Mesenchymal stem cell (in vitro differentiated cells and primary cell): ENCODE measurements at regions not wholly inside any gene's neighbourhood (a gene's known extent, or its start where the extent isn't known, plus 50 kb on each side); places are given as distances from the start of the nearest gene placed in this dataset.

Experiments used
- DNase-seq: peaks from one replicate; pipeline ENCODE4 v3.0.0-alpha.2; 2013
- H2AFZ ChIP-seq: one replicate; pipeline ENCODE4 v1.6.1; 2013; ENCODE audit warnings: low read depth, mild to moderate bottlenecking, control low read depth, inconsistent platforms, low read length, moderate library complexity
- H2AK5ac ChIP-seq: 2 replicates; pipeline ENCODE4 v1.6.1; 2013; ENCODE audit warnings: low read length, moderate library complexity, mild to moderate bottlenecking, inconsistent platforms; ENCODE audit not compliant: severe bottlenecking
- H2BK120ac ChIP-seq: one replicate; pipeline ENCODE4 v1.6.1; 2013; ENCODE audit warnings: low read depth, mild to moderate bottlenecking, inconsistent platforms, low read length, moderate library complexity
- H2BK12ac ChIP-seq, 2 experiments: one replicate each; pipeline ENCODE4 v1.6.1; 2013; ENCODE audit warnings: inconsistent platforms in 2 of 2, low read length in 2 of 2, mild to moderate bottlenecking in 2 of 2, moderate library complexity in 2 of 2, control low read depth in 1 of 2
- H2BK15ac ChIP-seq: one replicate; pipeline ENCODE4 v1.6.1; 2013; ENCODE audit warnings: mild to moderate bottlenecking, low read depth, inconsistent platforms; ENCODE audit not compliant: poor library complexity, severe bottlenecking
- H2BK5ac ChIP-seq: 2 replicates; pipeline ENCODE4 v1.6.1; 2013; ENCODE audit warnings: low read depth, mild to moderate bottlenecking, low read length, control low read depth, inconsistent platforms; ENCODE audit not compliant: poor library complexity, severe bottlenecking
- H3K14ac ChIP-seq, 2 experiments: one replicate each; pipeline ENCODE4 v1.6.1; 2013; ENCODE audit warnings: inconsistent platforms in 2 of 2, low read length in 2 of 2, control low read depth in 1 of 2, mild to moderate bottlenecking in 1 of 2, moderate library complexity in 1 of 2
- H3K18ac ChIP-seq, 2 experiments: one replicate each; pipeline ENCODE4 v1.6.1; 2013; ENCODE audit warnings: inconsistent platforms in 2 of 2, low read length in 2 of 2, control low read depth in 1 of 2, low read depth in 1 of 2, mild to moderate bottlenecking in 1 of 2
- H3K23ac ChIP-seq, 2 experiments: one replicate each; pipeline ENCODE4 v1.6.1; 2013; ENCODE audit warnings: inconsistent platforms in 2 of 2, low read length in 2 of 2, mild to moderate bottlenecking in 2 of 2, moderate library complexity in 2 of 2, control low read depth in 1 of 2
- H3K27ac ChIP-seq: 2 replicates; pipeline ENCODE4 v1.5.1; 2013; ENCODE audit warnings: mild to moderate bottlenecking, moderate library complexity, low read length, control low read depth, inconsistent platforms; ENCODE audit not compliant: poor library complexity, severe bottlenecking
- H3K27me3 ChIP-seq, 2 experiments: 2 replicates each; pipeline versions ENCODE4 v1.6.1 to v1.7.0; 2013; ENCODE audit warnings: low read length in 2 of 2, mild to moderate bottlenecking in 2 of 2, moderate library complexity in 2 of 2, control low read depth in 1 of 2, inconsistent platforms in 1 of 2; ENCODE audit not compliant: control insufficient read depth in 1 of 2, insufficient read depth in 1 of 2
- H3K36me3 ChIP-seq, 2 experiments: 2 replicates each; pipeline versions ENCODE4 v1.6.1 to v1.7.0; 2013; ENCODE audit warnings: low read length in 2 of 2, control low read depth in 1 of 2, inconsistent platforms in 1 of 2, low read depth in 1 of 2, mild to moderate bottlenecking in 1 of 2; ENCODE audit not compliant: insufficient read depth in 2 of 2, control insufficient read depth in 1 of 2
- H3K4ac ChIP-seq, 2 experiments: one replicate each; pipeline ENCODE4 v1.6.1; 2013; ENCODE audit warnings: inconsistent platforms in 2 of 2, low read length in 2 of 2, mild to moderate bottlenecking in 2 of 2, moderate library complexity in 2 of 2, control low read depth in 1 of 2, low read depth in 1 of 2
- H3K4me1 ChIP-seq: 2 replicates; pipeline ENCODE4 v1.6.1; 2013; ENCODE audit warnings: low read depth, low read length, control low read depth; ENCODE audit not compliant: control insufficient read depth, insufficient read depth
- H3K4me2 ChIP-seq: 2 replicates; pipeline ENCODE4 v1.6.1; 2013; ENCODE audit warnings: low read length, mild to moderate bottlenecking, inconsistent platforms; ENCODE audit not compliant: poor library complexity, severe bottlenecking
- H3K4me3 ChIP-seq, 2 experiments: 2 replicates each; pipeline versions ENCODE4 v1.5.1 to v1.7.0; 2013; ENCODE audit warnings: low read length in 2 of 2, mild to moderate bottlenecking in 2 of 2, control low read depth in 1 of 2, low read depth in 1 of 2; ENCODE audit not compliant: insufficient read depth in 1 of 2
- H3K79me1 ChIP-seq: replicated peaks from 2 replicates; pipeline ENCODE4 v1.6.1; 2013; ENCODE audit warnings: mild to moderate bottlenecking, control low read depth, low read length, inconsistent platforms; ENCODE audit not compliant: poor library complexity, severe bottlenecking
- H3K9ac ChIP-seq: 2 replicates; pipeline ENCODE4 v1.7.0; 2013; ENCODE audit warnings: mild to moderate bottlenecking, low read length, moderate library complexity
- H3K9me3 ChIP-seq: 2 replicates; pipeline ENCODE4 v1.7.0; 2013; ENCODE audit warnings: mild to moderate bottlenecking, low read length; ENCODE audit not compliant: control insufficient read depth
- H4K8ac ChIP-seq: one replicate; pipeline ENCODE4 v1.6.1; 2013; ENCODE audit warnings: inconsistent platforms, mild to moderate bottlenecking, low read length, moderate library complexity
- H4K91ac ChIP-seq: one replicate; pipeline ENCODE4 v1.6.1; 2013; ENCODE audit warnings: mild to moderate bottlenecking, low read length, inconsistent platforms
- WGBS: methylation state at CpG from one replicate; pipeline ENCODE4 v1.1.7; 2013; ENCODE audit warnings: mixed read lengths; 5-methylcytosine and 5-hydroxymethylcytosine counted together

- Histone ChIP-seq H2AK5ac (no peak overlapping the region), H3K79me1 (no peaks in the 10 kb centered on the region), H3K23ac (no peak overlapping the region), H3K9ac (peak overlapping the region; percentile 15), H3K4me1 (no peaks in the 10 kb centered on the region), H3K14ac (no peak overlapping the region), H3K4ac (no peak overlapping the region), H2AFZ (no peak overlapping the region), H2BK15ac (no peak overlapping the region), H2BK5ac (no peak overlapping the region), H3K18ac (no peak overlapping the region), H4K8ac (no peak overlapping the region), H3K27me3 (no peaks in the 10 kb centered on the region), H4K91ac (no peak overlapping the region), H3K4me3 (no peak overlapping the region), H2BK120ac (no peak overlapping the region), H3K27ac (no peak overlapping the region), H3K36me3 (no peaks in the 10 kb centered on the region), H2BK12ac (no peak overlapping the region), H3K9me3 (no peaks in the 10 kb centered on the region), H3K4me2 (no peak overlapping the region)
- 96% methylated on average over 3 of the region's 3 CpGs for WGBS
- no peak for DNase-seq
Measured at GRCh38 chr1:82445827-82446226, 645.1 kb downstream of the ADGRL2 start.

GRCh38 chr1:82445132-82445531, 644.4 kb downstream of the ADGRL2 start:
- no peak overlapping the region for H3K4ac ChIP-seq
- H3K79me1 ChIP-seq: no peaks in the 10 kb centered on the region
- no peak for DNase-seq
- H2BK15ac ChIP-seq: no peak overlapping the region
- no peak overlapping the region for H2AFZ ChIP-seq
- no peak overlapping the region for H3K27ac ChIP-seq
- H2AK5ac ChIP-seq: no peak overlapping the region
- no peak overlapping the region for H3K4me2 ChIP-seq
- no peaks in the 10 kb centered on the region for H3K4me1 ChIP-seq
- no peak overlapping the region for H3K23ac ChIP-seq
- H3K36me3 ChIP-seq: no peaks in the 10 kb centered on the region
- no peak overlapping the region for H3K4me3 ChIP-seq
- H3K14ac ChIP-seq: no peak overlapping the region
- H4K91ac ChIP-seq: no peak overlapping the region
- H4K8ac ChIP-seq: no peak overlapping the region
- H2BK5ac ChIP-seq: no peak overlapping the region
- WGBS: 98% methylated on average over 3 of the region's 3 CpGs
- H3K9me3 ChIP-seq: no peaks in the 10 kb centered on the region
- H2BK12ac ChIP-seq: no peak overlapping the region
- H3K27me3 ChIP-seq: no peaks in the 10 kb centered on the region
- H2BK120ac ChIP-seq: no peak overlapping the region
- no peak overlapping the region for H3K9ac ChIP-seq
- no peak overlapping the region for H3K18ac ChIP-seq

DNA sequence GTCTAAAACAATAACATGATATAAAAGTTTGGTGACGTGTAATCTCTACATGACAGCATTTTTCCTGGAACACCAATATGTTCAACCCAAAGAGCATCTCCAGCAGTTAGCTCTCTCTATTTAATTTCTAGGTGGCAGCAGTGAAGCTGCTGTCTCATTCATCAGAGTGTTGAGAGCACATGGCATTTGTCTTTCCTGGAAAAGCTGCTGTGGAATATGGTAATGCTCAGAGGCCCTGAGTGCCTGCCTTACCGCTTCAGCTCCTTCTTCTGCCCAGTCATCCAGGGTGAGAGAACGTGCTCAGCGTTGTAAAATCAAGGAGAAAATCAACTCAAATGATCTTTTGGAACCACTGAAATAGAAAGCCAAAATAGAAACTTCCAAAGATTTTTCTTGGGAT, 640.7 kb downstream of the ADGRL2 start:
- H3K9ac ChIP-seq: no peak overlapping the region
- H3K9me3 ChIP-seq: no peaks in the 10 kb centered on the region
- no peak overlapping the region for H2AFZ ChIP-seq
- 96% methylated on average over 4 of the region's 4 CpGs for WGBS
- H3K4me3 ChIP-seq: no peak overlapping the region
- H2BK15ac ChIP-seq: no peak overlapping the region
- H3K27me3 ChIP-seq: no peaks in the 10 kb centered on the region
- H3K4ac ChIP-seq: no peak overlapping the region
- no peak overlapping the region for H3K14ac ChIP-seq
- no peak overlapping the region for H4K8ac ChIP-seq
- no peak overlapping the region for H3K23ac ChIP-seq
- H3K4me2 ChIP-seq: no peak overlapping the region
- no peak overlapping the region for H2AK5ac ChIP-seq
- no peak for DNase-seq
- no peak overlapping the region for H2BK120ac ChIP-seq
- H2BK5ac ChIP-seq: no peak overlapping the region
- no peak overlapping the region for H3K18ac ChIP-seq
- no peaks in the 10 kb centered on the region for H3K79me1 ChIP-seq
- no peak overlapping the region for H4K91ac ChIP-seq
- H3K36me3 ChIP-seq: no peaks in the 10 kb centered on the region
- H3K4me1 ChIP-seq: no peaks in the 10 kb centered on the region
- no peak overlapping the region for H2BK12ac ChIP-seq
- H3K27ac ChIP-seq: no peak overlapping the region

GRCh38 chr1:82423174-82423815, 622.6 kb downstream of the ADGRL2 start:
- H3K4ac ChIP-seq: no peak overlapping the region
- no peak overlapping the region for H3K23ac ChIP-seq
- H2BK120ac ChIP-seq: no peak overlapping the region

More at GRCh38 chr1:82423174-82423815, 622.6 kb downstream of the ADGRL2 start:
- Histone ChIP-seq H2BK5ac (no peak overlapping the region), H3K4me2 (no peak overlapping the region), H4K8ac (no peak overlapping the region), H3K4me3 (no peak overlapping the region), H3K9ac (no peak overlapping the region), H3K27me3 (no peaks in the 10 kb centered on the region), H2BK12ac (no peak overlapping the region), H3K9me3 (no peaks in the 10 kb centered on the region), H3K4me1 (no peaks in the 10 kb centered on the region), H3K27ac (no peak overlapping the region), H3K14ac (no peak overlapping the region), H3K18ac (no peak overlapping the region), H3K79me1 (no peaks in the 10 kb centered on the region), H2AFZ (no peak overlapping the region), H2AK5ac (no peak overlapping the region), H3K36me3 (no peaks in the 10 kb centered on the region), H2BK15ac (no peak overlapping the region), H4K91ac (no peak overlapping the region)
- no peak for DNase-seq
